Body of pancreas (tissue), 4 donors: ENCODE measurements at regions not wholly inside any gene's neighbourhood (a gene's known extent, or its start where the extent isn't known, plus 50 kb on each side); places are given as distances from the start of the nearest gene placed in this dataset.
A peak's percentile ranks its signal among the peaks of the same experiment; 100 is the strongest.

Experiments used
- ATAC-seq: fragments of 150-250 bp; one replicate; pipeline ENCODE4 v1.9.1; 2016
- DNase-seq, 4 donors: peaks; one replicate each; pipeline ENCODE4 v3.0.0-alpha.2; 2019
- H3K27ac ChIP-seq, 4 donors: fragments of 200-600 bp; sonication (generic); 1 replicate in 3 of 4; 2 replicates in 1 of 4; pipeline versions ENCODE4 v1.5.1 to v1.6.1; 2016 to 2019; ENCODE audit warnings: mild to moderate bottlenecking in 1 of 4, mixed read lengths in 1 of 4, moderate library complexity in 1 of 4
- H3K27me3 ChIP-seq, 2 donors: fragments of 200-600 bp; sonication (generic); one replicate each; pipeline ENCODE4 v1.6.0; 2016; ENCODE audit warnings: mild to moderate bottlenecking in 1 of 2
- H3K36me3 ChIP-seq, 2 donors: fragments of 200-600 bp; sonication (generic); replicated peaks in 1 of 2; 2 replicates each; pipeline ENCODE4 v1.5.1; 2016; ENCODE audit warnings: low read depth in 2 of 2; ENCODE audit not compliant: insufficient read depth in 1 of 2
- H3K4me1 ChIP-seq: fragments of 200-600 bp; sonication (generic); one replicate; pipeline ENCODE4 v1.6.0; 2016
- H3K4me3 ChIP-seq, 2 donors: fragments of 200-600 bp; sonication (generic); 1 replicate in 1 of 2; 2 replicates in 1 of 2; pipeline ENCODE4 v1.5.1; 2016 to 2019
- H3K9me3 ChIP-seq, 3 donors: fragments of 200-600 bp; sonication (generic); 1 replicate in 2 of 3; 2 replicates in 1 of 3; pipeline ENCODE4 v1.5.1; 2016
- POLR2A ChIP-seq, 3 donors: fragments of 450-650 bp; IDR thresholded peaks; one replicate each; pipeline ENCODE4 v1.6.1; 2016; ENCODE audit warnings: antibody characterized with exemption in 3 of 3, mild to moderate bottlenecking in 2 of 3
- WGBS, 2 donors: methylation state at CpG; one replicate each; pipeline ENCODE4 v1.1.5; 2017; 5-methylcytosine and 5-hydroxymethylcytosine counted together
- intact Hi-C: fragments of 100-400 bp; cut with DNase I; formaldehyde crosslinking; loops from one replicate; pipeline ENCODE4 v1.15.1; 2023
- TF ChIP-seq, protein P1 (sequence below), 7 experiments: fragments of 450-650 bp in 4 of 7; fragments of 200-600 bp in 3 of 7; sonication (generic) in 3 of 7; IDR thresholded peaks; one replicate each; pipeline ENCODE4 v1.5.1; 2016 to 2019; ENCODE audit warnings: antibody characterized with exemption in 7 of 7

DNA sequence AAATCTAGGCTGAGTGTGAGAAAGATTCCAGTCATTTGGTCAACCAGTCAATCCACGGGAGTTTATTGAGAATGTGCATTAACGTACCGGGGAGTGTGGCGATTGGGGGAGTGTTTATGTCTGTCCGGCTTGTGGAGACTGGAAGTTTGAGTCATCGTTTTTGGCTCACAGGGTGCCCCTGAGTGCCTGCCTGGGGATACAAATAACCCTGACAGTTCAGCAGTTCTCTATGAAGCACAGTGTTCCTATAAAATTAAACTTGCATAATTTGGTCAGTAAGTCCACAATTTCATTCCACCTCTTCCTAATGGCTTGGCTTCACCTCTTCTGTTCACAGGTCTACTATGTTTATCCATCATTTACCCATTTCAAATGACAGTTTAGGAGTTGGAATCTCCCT is 72.6 kb upstream of the PLEKHG1 start:
- H3K9me3 ChIP-seq, result no peaks in the 10 kb centered on the region
- no peaks in the 10 kb centered on the region for H3K27me3 ChIP-seq
- DNase-seq, result no peak
- H3K36me3 ChIP-seq, result no peaks in the 10 kb centered on the region
- ATAC-seq, result no peak
- 85 to 89% methylated on average over 6 of the region's 6 CpGs for WGBS, 2 donors
- intact Hi-C loops, result no loop called here
- TF ChIP-seq, protein P1, sequence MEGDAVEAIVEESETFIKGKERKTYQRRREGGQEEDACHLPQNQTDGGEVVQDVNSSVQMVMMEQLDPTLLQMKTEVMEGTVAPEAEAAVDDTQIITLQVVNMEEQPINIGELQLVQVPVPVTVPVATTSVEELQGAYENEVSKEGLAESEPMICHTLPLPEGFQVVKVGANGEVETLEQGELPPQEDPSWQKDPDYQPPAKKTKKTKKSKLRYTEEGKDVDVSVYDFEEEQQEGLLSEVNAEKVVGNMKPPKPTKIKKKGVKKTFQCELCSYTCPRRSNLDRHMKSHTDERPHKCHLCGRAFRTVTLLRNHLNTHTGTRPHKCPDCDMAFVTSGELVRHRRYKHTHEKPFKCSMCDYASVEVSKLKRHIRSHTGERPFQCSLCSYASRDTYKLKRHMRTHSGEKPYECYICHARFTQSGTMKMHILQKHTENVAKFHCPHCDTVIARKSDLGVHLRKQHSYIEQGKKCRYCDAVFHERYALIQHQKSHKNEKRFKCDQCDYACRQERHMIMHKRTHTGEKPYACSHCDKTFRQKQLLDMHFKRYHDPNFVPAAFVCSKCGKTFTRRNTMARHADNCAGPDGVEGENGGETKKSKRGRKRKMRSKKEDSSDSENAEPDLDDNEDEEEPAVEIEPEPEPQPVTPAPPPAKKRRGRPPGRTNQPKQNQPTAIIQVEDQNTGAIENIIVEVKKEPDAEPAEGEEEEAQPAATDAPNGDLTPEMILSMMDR (IDR thresholded peaks at IDR 0.05), result no peak
- no peak for TF ChIP-seq POLR2A (IDR thresholded peaks at IDR 0.05)
- no peaks in the 10 kb centered on the region for H3K4me1 ChIP-seq
- H3K4me3 ChIP-seq, result no peak overlapping the region
- H3K27ac ChIP-seq, result no peak overlapping the region

DNA sequence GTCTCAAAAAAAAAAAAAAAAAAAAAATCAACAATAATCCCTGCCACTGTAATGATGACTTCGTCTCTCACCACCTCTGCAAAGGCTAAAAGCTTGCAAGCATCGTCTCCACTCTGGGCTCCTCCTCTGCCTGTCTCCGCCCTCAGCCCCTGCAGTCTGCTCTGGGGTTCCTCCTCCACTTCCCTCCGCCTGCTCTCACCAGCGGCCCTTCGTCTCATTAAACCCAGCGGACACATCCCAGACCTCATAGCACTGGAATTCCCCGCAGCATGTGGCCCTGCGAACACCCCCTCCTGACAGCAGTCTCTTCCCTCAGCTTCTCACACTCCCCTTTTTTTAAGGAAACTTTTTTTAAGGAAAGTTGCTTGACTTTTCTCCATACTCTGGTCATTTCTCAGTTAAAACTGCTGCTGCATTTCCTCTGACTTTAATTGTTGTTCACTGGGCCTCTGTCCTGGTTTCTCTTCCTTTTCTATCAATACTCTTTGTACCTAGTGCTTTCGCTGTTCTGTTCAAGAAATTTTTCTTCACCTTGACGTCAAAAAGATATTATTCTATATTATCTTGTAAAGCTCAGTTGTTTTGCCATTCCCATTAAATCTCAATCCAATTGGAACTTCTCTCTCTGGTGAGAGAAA is 70.9 kb upstream of the PLEKHG1 start:
- DNase-seq, result peak in 3 of 4 donors; percentile 15 to 34 (median 18)

DNA sequence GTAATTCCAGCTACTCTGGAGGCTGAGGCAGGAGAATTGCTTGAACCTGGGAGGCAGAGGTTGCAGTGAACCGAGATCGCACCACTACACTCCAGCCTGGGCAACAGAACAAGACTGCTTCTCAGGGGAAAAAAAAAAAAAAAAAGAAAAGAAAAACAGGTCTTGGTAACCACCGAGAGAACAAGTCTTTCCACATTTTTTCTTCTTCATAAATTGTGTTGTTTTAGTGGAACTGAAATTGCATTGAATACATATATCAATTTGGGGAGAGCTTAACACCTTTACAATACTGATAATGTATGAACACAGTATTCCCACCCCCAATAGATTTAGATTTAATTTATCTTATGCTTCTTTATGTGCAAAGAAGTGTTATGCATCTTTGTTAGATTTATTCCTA is 70.0 kb upstream of the PLEKHG1 start:
- no peaks in the 10 kb centered on the region for H3K9me3 ChIP-seq
- no peak for ATAC-seq
- H3K27me3 ChIP-seq, result no peaks in the 10 kb centered on the region
- H3K4me1 ChIP-seq, result no peaks in the 10 kb centered on the region
- H3K4me3 ChIP-seq, result no peak overlapping the region
- intact Hi-C loops, result no loop called here
- H3K27ac ChIP-seq, result no peak overlapping the region
- 58 to 62% methylated on average over 3 of the region's 3 CpGs for WGBS, 2 donors
- no peaks in the 10 kb centered on the region for H3K36me3 ChIP-seq
- no peak for TF ChIP-seq POLR2A (IDR thresholded peaks at IDR 0.05)
- TF ChIP-seq, protein P1 (IDR thresholded peaks at IDR 0.05), result no peak
- DNase-seq, result no peak

More for the DNA sequence above, 70.9 kb upstream of the PLEKHG1 start:
- ATAC-seq, result peak; percentile 58
- H3K4me1 ChIP-seq, result no peaks in the 10 kb centered on the region
- H3K9me3 ChIP-seq, result no peaks in the 10 kb centered on the region
- WGBS, 2 donors, result 49 to 59% methylated on average over 11 of the region's 11 CpGs
- no peak overlapping the region for H3K4me3 ChIP-seq
- TF ChIP-seq, protein P1 (IDR thresholded peaks at IDR 0.05), result no peak
- no peak for TF ChIP-seq POLR2A (IDR thresholded peaks at IDR 0.05)
- H3K27ac ChIP-seq, result no peak overlapping the region
- intact Hi-C loops, result no loop called here
- no peaks in the 10 kb centered on the region for H3K36me3 ChIP-seq
- no peaks in the 10 kb centered on the region for H3K27me3 ChIP-seq

DNA sequence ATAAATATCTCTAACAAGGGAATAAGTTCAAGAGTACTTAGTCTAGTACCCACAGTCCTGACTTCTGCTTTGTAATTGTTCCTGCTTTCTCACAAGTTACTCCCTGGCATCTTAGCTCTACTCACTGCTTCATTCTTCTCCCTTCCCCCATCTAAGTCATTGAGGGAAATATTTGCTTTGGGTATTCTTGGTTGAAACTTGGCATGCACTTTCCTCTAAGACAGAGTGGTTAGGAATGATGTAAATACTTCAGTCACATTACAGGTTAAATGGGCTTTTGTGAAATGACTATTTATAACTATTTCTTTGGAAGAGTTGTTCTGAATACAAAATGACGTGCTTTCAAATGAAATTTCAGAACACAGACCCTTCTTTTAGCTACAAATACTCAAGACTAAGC is 67.7 kb upstream of the PLEKHG1 start:
- ATAC-seq (no peak), DNase-seq (no peak)
- Histone ChIP-seq H3K36me3 (no peaks in the 10 kb centered on the region), H3K9me3 (no peaks in the 10 kb centered on the region), H3K4me1 (no peaks in the 10 kb centered on the region), H3K27ac (no peak overlapping the region), H3K4me3 (no peak overlapping the region), H3K27me3 (no peaks in the 10 kb centered on the region)
- 92 to 94% methylated on average over 1 of the region's 1 CpG for WGBS, 2 donors
- no peak for TF ChIP-seq POLR2A (IDR thresholded peaks at IDR 0.05)
- TF ChIP-seq, protein P1 (IDR thresholded peaks at IDR 0.05), result no peak
- intact Hi-C loops, result no loop called here

DNA sequence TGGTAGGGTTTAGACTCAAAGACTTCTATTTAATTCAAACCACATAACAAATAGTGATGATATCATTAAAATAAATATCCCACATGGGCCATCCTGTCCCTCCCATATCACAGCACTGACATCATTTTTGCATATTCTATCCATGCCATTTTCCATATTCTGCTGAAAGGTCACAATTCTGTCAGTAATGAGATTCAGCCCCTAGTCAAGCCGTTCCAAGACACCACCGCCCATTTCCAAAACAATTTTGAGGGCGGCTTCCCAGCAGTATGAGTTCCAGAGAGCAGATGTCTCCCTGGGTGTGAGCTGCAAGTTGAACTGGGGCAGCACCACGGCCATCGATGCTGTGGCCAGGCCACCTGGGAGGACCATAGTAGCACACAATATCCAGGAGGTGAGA is 65.1 kb upstream of the PLEKHG1 start:
- no peaks in the 10 kb centered on the region for H3K4me1 ChIP-seq
- intact Hi-C loops, result no loop called here
- H3K9me3 ChIP-seq, result no peaks in the 10 kb centered on the region
- no peaks in the 10 kb centered on the region for H3K36me3 ChIP-seq
- DNase-seq (no peak), ATAC-seq (no peak)
- no peaks in the 10 kb centered on the region for H3K27me3 ChIP-seq
- TF ChIP-seq, protein P1 (IDR thresholded peaks at IDR 0.05), result no peak
- TF ChIP-seq POLR2A (IDR thresholded peaks at IDR 0.05), result no peak
- WGBS, 2 donors, result 87% methylated on average over 5 of the region's 5 CpGs
- no peak overlapping the region for H3K27ac ChIP-seq
- H3K4me3 ChIP-seq, result no peak overlapping the region
